ENCODE measurements at regions not wholly inside any gene's neighbourhood (a gene's known extent, or its start where the extent isn't known, plus 50 kb on each side); places are given as distances from the start of the nearest gene placed in this dataset.

DNA sequence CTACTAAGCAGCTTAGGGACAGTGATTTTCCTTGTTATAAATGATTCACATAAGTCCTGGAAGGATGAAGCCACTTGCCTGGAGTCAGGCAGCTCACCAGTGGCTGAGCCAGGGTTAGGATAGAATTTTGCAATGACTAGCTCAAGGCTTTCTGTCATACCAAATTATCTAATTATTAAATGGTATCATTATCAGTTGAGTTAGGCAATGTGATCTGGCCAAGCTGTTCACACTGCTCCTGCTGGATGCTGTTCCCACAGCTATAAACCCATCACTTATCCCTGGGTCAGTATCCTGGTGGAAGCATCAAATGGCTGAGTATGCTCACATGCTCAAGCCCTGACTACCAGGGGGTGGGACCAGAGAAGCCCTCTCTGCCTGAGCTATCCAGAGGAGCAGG is 235.2 kb downstream of the MTX2 start:
- Histone ChIP-seq H3K9ac (ENCODE audit: insufficient read length) (no peak overlapping the region), H3K4me3 (no peak overlapping the region), H3K36me3 (ENCODE audit: insufficient read depth, low read length) (no peaks in the 10 kb centered on the region), H3K27ac (no peak overlapping the region), H3K9me3 (ENCODE audit: low read depth, low read length) (no peaks in the 10 kb centered on the region)
- DNase-seq (ENCODE audit: low read depth, low spot score): no peak
- TF ChIP-seq POLR2AphosphoS5 (IDR thresholded peaks at IDR 0.05; ENCODE audit: borderline replicate concordance, low read depth, low read length): no peak
- no peak for TF ChIP-seq FOXP2 (optimal IDR thresholded peaks at IDR 0.05; ENCODE audit: control extremely low read depth, extremely low read length, insufficient read depth)
- TF ChIP-seq EZH2 (IDR thresholded peaks at IDR 0.05): no peak

DNA sequence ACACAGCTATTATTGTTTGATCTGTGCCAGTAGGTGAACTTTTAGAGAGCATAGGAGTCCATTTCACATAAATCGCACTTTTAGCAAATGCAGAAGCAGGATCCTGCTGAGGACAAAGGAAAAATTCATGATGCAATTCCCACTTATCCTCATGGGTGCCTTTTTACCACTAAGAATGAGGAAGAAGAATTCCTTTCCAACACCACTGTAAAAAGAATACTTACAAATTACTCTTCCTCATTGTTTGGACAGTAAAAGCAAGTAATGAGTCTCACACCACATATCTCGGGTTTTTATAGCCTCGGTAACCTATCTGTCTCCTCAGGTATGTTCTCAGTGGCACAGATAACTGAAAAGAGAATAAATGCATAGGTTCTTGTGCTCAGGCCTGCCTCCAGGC is 238.5 kb downstream of the MTX2 start:
- Histone ChIP-seq H3K27ac (no peak overlapping the region), H3K9me3 (ENCODE audit: low read depth, low read length) (no peaks in the 10 kb centered on the region), H3K4me3 (no peak overlapping the region), H3K9ac (ENCODE audit: insufficient read length) (no peak overlapping the region), H3K36me3 (ENCODE audit: insufficient read depth, low read length) (no peaks in the 10 kb centered on the region)
- no peak for TF ChIP-seq EZH2 (IDR thresholded peaks at IDR 0.05)
- TF ChIP-seq POLR2AphosphoS5 (IDR thresholded peaks at IDR 0.05; ENCODE audit: borderline replicate concordance, low read depth, low read length): no peak
- TF ChIP-seq FOXP2 (optimal IDR thresholded peaks at IDR 0.05; ENCODE audit: control extremely low read depth, extremely low read length, insufficient read depth): no peak
- DNase-seq (ENCODE audit: low read depth, low spot score): no peak

DNA sequence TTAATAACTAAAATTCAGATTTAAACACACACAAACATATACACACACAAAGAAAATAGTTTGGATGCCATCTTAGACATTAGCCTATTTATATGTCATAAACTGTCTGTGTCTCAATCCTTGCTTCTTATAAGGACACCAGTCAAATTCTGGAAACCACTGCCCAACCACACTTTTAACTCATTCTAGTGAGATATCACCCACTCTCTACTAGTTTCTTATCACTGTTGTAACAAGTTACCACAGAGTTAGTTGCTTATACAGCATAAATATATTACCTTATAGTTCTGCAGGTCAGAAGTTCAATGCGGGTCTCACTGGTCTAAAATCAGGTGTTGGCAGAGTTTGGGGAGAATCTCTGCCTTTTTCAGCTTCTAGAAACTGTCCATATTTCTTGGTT is 239.1 kb downstream of the MTX2 start:
- H3K27ac ChIP-seq: no peak overlapping the region
- H3K36me3 ChIP-seq (ENCODE audit: insufficient read depth, low read length): no peaks in the 10 kb centered on the region
- TF ChIP-seq FOXP2 (optimal IDR thresholded peaks at IDR 0.05; ENCODE audit: control extremely low read depth, extremely low read length, insufficient read depth) (no peak), POLR2AphosphoS5 (IDR thresholded peaks at IDR 0.05; ENCODE audit: borderline replicate concordance, low read depth, low read length) (no peak), EZH2 (IDR thresholded peaks at IDR 0.05) (no peak)
- no peaks in the 10 kb centered on the region for H3K9me3 ChIP-seq (ENCODE audit: low read depth, low read length)
- no peak for DNase-seq (ENCODE audit: low read depth, low spot score)
- no peak overlapping the region for H3K9ac ChIP-seq (ENCODE audit: insufficient read length)
- no peak overlapping the region for H3K4me3 ChIP-seq

DNA sequence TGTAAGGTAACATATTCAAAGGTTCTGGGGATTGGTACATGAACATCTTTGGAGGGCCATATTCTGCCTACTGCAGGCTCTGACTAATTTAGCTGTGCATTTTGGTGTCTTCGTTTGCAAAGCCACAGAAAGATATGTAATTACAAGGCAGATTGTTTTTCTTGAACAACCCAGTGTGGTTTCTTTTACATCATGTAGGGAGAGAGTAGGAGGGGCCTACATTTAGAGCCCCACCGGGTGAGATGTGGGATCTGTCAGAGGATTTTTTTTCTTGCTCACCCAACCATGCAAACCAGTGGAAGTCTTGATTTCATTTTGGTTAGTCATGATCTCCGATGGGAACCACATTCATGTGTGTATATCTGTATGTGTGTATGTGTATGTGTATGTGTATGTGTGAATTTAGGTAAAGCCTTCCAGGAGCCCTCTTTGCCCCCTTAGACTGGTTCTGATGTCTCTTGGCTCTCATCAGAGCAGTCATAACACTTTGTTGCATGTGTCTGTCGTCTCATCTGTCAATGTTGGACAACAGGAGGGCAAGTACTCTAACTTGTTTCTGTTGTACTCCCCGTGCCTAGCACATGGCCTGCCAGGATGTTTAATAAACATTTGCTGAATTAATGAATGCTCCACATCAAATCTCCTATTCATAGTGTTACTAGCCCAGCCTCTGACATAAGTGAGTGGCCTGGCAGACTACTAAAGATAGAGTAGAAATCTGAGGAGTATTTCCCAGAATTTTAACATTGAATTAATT is 239.9 kb downstream of the MTX2 start:
- Histone ChIP-seq H3K4me3 (no peak overlapping the region), H3K9ac (ENCODE audit: insufficient read length) (no peak overlapping the region), H3K9me3 (ENCODE audit: low read depth, low read length) (no peaks in the 10 kb centered on the region), H3K36me3 (ENCODE audit: insufficient read depth, low read length) (no peaks in the 10 kb centered on the region), H3K27ac (no peak overlapping the region)
- no peak for DNase-seq (ENCODE audit: low read depth, low spot score)
- no peak for TF ChIP-seq EZH2 (IDR thresholded peaks at IDR 0.05)

DNA sequence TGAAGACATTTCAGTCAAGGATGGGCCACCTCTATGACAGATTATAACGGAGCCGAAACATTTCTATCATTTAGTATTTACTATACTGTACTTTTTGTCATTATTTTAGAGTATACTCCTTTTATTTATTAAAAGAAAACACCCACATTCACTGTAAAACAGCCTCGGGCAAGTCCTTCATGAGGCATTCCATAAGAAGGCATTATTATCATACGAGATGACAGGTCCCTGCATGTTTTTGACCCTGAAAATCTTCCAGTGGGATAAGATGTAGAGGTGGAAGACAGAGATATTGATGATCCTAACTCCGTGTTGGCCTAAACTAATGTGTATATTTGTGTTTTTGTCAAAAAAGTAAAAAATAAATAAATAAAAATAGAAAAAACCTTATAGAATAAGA is 245.0 kb downstream of the MTX2 start:
- Histone ChIP-seq H3K36me3 (ENCODE audit: insufficient read depth, low read length) (no peaks in the 10 kb centered on the region), H3K4me3 (no peak overlapping the region), H3K9me3 (ENCODE audit: low read depth, low read length) (no peaks in the 10 kb centered on the region; the same call in 1 of the 2 replicates), H3K9ac (ENCODE audit: insufficient read length) (no peak overlapping the region), H3K27ac (no peak overlapping the region)
- TF ChIP-seq FOXP2 (optimal IDR thresholded peaks at IDR 0.05; ENCODE audit: control extremely low read depth, extremely low read length, insufficient read depth): no peak
- no peak for TF ChIP-seq EZH2 (IDR thresholded peaks at IDR 0.05)
- TF ChIP-seq POLR2AphosphoS5 (IDR thresholded peaks at IDR 0.05; ENCODE audit: borderline replicate concordance, low read depth, low read length): no peak
- DNase-seq (ENCODE audit: low read depth, low spot score): no peak

DNA sequence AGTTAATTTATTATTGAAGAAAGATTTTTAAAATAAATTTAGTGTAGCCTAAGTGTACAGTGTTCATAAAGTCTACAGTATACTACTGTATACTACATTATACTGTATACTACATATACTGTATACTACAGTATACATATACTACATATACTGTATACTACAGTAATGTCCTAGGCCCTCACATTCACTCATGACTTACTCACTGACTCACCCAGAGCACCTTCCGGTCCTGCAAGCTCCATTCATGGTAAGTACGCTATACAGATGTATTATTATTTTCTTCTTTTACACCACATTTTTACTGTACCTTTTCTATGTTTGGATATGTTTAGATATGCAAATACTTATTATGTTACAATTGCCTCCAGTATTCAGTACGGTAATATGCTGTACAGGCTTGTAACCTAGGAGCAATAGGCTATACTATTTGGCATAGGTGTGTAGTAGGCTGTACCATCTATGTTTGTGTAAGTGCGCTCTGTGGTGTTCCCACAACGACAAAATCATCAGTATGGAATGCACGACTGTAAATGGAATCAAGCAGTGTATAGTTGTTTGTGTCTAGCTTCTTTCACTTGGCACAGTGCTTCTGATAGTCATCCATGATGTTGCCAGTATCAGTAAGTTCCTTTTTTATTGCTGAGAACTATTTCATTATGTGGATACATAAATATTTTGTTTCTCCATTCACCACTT is 245.7 kb downstream of the MTX2 start:
- Histone ChIP-seq H3K4me3 (no peak overlapping the region), H3K36me3 (ENCODE audit: insufficient read depth, low read length) (no peaks in the 10 kb centered on the region), H3K27ac (no peak overlapping the region), H3K9me3 (ENCODE audit: low read depth, low read length) (no peaks in the 10 kb centered on the region; the same call in 1 of the 2 replicates), H3K9ac (ENCODE audit: insufficient read length) (no peak overlapping the region)
- DNase-seq (ENCODE audit: low read depth, low spot score): no peak
- TF ChIP-seq EZH2 (IDR thresholded peaks at IDR 0.05): no peak
- TF ChIP-seq POLR2AphosphoS5 (IDR thresholded peaks at IDR 0.05; ENCODE audit: borderline replicate concordance, low read depth, low read length): no peak
- TF ChIP-seq FOXP2 (optimal IDR thresholded peaks at IDR 0.05; ENCODE audit: control extremely low read depth, extremely low read length, insufficient read depth): no peak

DNA sequence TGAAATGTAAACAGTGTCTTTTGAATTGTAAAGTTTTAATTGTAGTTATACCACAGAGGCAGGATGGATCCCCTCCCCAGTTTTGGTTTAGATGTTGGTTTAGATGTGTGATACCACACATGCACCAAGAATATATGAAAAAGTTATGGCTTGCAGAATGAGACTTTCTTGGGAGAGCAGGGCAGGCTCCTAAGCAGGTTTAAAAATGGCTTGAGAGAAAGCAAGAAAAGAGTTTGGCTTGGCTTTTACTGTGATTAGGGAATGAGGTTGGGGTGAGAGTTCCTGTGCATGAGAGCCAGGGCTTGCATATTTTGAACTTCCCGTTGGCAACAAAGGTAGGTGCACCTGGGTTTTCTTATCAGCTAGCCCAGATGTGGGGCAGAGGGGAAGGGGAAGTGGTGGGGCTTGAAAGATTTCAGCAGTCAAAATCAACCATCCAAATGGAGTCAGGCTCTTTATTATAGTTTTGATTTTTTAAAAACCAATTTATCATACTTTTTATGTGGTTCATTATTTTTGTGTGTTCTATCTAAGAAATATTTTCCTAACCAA is 246.9 kb downstream of the MTX2 start:
- no peak for DNase-seq (ENCODE audit: low read depth, low spot score)
- H3K4me3 ChIP-seq: no peak overlapping the region
- no peaks in the 10 kb centered on the region for H3K36me3 ChIP-seq (ENCODE audit: insufficient read depth, low read length)
- TF ChIP-seq FOXP2 (optimal IDR thresholded peaks at IDR 0.05; ENCODE audit: control extremely low read depth, extremely low read length, insufficient read depth) (no peak), EZH2 (IDR thresholded peaks at IDR 0.05) (no peak), POLR2AphosphoS5 (IDR thresholded peaks at IDR 0.05; ENCODE audit: borderline replicate concordance, low read depth, low read length) (no peak)
- no peak overlapping the region for H3K9ac ChIP-seq (ENCODE audit: insufficient read length)
- H3K9me3 ChIP-seq (ENCODE audit: low read depth, low read length): no peaks in the 10 kb centered on the region; the same call in 1 of the 2 replicates
- H3K27ac ChIP-seq: no peak overlapping the region

DNA sequence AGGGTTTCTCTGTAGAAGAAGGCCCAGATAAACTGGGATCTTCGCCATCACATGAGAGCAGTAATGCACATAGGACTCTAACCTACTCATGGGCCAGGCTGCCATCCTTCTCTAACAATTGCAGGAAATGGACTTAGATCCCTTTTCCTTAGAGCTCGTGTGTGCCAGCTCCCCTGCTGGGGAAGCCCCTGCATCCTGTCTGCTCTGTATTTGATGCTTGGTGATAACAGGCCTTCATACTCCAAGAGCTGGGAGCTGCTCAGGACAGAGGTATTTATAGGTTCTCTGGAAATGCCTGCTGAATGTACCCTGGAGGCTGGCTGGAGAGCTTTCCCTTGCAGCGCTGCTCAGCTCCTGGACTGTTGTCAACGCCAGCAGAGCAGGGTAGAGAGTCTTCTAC is 249.6 kb downstream of the MTX2 start:
- TF ChIP-seq EZH2 (IDR thresholded peaks at IDR 0.05) (no peak), POLR2AphosphoS5 (IDR thresholded peaks at IDR 0.05; ENCODE audit: borderline replicate concordance, low read depth, low read length) (no peak)
- H3K36me3 ChIP-seq (ENCODE audit: insufficient read depth, low read length): no peaks in the 10 kb centered on the region
- peak overlapping the region; percentile 53; the same call in 1 of the 2 replicates for H3K27ac ChIP-seq
- no peaks in the 10 kb centered on the region; the same call in 1 of the 2 replicates for H3K9me3 ChIP-seq (ENCODE audit: low read depth, low read length)
- no peak overlapping the region for H3K9ac ChIP-seq (ENCODE audit: insufficient read length)
- DNase-seq (ENCODE audit: low read depth, low spot score): peak; percentile 61
- peak overlapping the region; percentile 29 for H3K4me3 ChIP-seq
